ENCODE measurements at regions not wholly inside any gene's neighbourhood (a gene's known extent, or its start where the extent isn't known, plus 50 kb on each side); places are given as distances from the start of the nearest gene placed in this dataset.

DNA sequence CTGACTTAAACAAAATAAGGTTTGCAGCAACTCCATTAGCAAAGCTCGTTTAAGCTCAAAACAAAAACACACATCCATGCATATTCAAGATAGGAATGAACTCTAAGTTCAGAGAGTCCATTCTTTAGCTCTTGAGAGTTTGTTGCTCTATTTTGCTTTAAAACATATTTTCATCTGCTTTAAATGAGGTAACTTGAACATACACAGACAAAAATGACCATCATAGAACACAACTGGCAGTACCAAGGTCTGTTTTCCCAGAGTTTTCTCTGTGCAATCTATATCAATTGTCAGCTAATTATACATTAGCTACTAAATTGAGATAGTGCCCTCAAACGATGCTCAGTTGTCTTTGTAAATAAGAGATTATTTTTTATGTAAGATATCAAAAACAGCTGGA, 423.2 kb upstream of the ANO3 start:
- TF ChIP-seq, protein P1, sequence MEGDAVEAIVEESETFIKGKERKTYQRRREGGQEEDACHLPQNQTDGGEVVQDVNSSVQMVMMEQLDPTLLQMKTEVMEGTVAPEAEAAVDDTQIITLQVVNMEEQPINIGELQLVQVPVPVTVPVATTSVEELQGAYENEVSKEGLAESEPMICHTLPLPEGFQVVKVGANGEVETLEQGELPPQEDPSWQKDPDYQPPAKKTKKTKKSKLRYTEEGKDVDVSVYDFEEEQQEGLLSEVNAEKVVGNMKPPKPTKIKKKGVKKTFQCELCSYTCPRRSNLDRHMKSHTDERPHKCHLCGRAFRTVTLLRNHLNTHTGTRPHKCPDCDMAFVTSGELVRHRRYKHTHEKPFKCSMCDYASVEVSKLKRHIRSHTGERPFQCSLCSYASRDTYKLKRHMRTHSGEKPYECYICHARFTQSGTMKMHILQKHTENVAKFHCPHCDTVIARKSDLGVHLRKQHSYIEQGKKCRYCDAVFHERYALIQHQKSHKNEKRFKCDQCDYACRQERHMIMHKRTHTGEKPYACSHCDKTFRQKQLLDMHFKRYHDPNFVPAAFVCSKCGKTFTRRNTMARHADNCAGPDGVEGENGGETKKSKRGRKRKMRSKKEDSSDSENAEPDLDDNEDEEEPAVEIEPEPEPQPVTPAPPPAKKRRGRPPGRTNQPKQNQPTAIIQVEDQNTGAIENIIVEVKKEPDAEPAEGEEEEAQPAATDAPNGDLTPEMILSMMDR (IDR thresholded peaks at IDR 0.05; ENCODE audit: low read depth, low read length), result no peak
- H3K4me3 ChIP-seq (replicated peaks in 1 of 2; ENCODE audit: low read depth in 2 of 2, low read length in 2 of 2), result no peak overlapping the region
- DNase-seq (ENCODE audit: low read depth in 2 of 2), result no peak

DNA sequence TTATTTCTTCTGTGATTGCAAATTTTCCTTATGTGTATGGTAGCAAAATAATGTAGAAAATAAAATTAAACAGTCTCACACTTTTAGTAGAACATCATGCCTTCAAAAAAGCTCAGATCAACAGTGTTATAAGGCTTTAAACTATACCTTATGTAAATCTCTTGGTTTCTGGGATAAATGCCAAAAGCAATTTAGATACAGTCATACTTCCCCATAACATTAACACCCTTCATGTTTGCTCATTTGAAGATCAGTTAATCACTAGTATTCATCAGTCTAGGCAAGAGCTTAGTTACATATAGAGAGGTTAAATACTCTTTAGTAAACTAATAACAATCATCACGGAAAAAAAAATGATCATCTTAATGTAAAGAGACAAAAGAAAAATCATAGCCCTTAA, 421.8 kb upstream of the ANO3 start:
- no peak for DNase-seq (ENCODE audit: low read depth in 2 of 2)
- TF ChIP-seq, protein P1 (IDR thresholded peaks at IDR 0.05; ENCODE audit: low read depth, low read length), result no peak
- H3K4me3 ChIP-seq (replicated peaks in 1 of 2; ENCODE audit: low read depth in 2 of 2, low read length in 2 of 2), result no peak overlapping the region

DNA sequence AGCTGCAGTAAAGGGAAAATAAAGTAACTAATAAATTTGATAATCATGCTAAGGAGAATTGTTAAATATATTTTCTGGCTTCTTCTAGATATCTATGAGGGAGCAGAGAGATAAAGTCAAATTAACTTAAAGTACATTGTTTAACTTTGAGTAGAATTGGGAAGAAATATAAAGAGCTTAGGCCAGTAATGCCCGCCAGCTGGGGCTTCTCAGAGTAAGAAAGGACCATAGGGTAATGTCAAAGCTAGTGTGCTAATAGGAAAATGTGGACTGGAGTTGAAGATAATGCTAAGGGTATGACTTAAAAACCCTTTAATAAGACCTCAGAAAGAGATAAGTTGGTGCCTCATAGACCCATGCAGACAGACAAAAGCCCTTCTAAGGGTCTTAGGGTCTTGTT, 411.6 kb upstream of the ANO3 start:
- no peak overlapping the region for H3K4me3 ChIP-seq (replicated peaks in 1 of 2; ENCODE audit: low read depth in 2 of 2, low read length in 2 of 2)
- no peak for DNase-seq (ENCODE audit: low read depth in 2 of 2)
- TF ChIP-seq, protein P1 (IDR thresholded peaks at IDR 0.05; ENCODE audit: low read depth, low read length), result no peak

DNA sequence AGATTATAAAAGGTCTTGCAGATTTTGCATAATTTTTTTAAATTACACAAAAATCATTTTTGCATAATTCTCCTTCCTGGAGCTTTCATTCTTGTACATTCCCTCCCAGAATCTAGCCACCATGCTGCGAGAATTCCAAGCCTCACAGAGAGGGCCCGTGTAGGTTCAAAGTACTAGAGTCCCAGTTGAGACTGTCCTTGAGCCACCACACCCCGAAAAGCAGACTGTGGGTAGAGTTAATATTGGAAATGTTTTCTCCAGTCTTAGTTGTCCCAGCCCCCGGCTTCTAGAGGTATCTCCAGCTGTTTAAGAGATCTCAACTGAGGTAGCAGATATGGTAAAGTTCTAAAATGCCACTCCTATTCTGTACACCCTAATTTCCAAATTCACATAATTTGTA, 407.3 kb upstream of the ANO3 start:
- no peak overlapping the region for H3K4me3 ChIP-seq (replicated peaks in 1 of 2; ENCODE audit: low read depth in 2 of 2, low read length in 2 of 2)
- TF ChIP-seq, protein P1 (IDR thresholded peaks at IDR 0.05; ENCODE audit: low read depth, low read length), result no peak
- DNase-seq (ENCODE audit: low read depth in 2 of 2), result no peak

DNA sequence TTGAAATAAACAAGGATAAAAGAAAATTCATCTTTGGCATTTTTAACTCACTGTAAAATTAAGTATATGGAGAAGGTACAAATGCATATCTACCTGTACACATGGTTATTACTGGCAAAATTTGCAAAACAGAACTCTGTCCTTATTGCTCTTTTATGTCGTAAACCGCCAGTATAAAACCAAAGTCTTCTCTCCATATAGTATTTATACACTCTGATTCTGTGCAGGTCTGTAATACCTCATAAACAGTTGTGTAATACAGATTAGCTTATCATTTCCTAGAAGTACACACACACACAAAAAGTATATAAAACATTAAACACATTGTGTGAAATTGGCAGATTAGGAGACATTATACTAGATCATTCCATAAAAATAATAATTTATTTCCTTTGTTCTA, 406.6 kb upstream of the ANO3 start:
- no peak overlapping the region for H3K4me3 ChIP-seq (replicated peaks in 1 of 2; ENCODE audit: low read depth in 2 of 2, low read length in 2 of 2)
- DNase-seq (ENCODE audit: low read depth in 2 of 2), result no peak
- TF ChIP-seq, protein P1 (IDR thresholded peaks at IDR 0.05; ENCODE audit: low read depth, low read length), result no peak

DNA sequence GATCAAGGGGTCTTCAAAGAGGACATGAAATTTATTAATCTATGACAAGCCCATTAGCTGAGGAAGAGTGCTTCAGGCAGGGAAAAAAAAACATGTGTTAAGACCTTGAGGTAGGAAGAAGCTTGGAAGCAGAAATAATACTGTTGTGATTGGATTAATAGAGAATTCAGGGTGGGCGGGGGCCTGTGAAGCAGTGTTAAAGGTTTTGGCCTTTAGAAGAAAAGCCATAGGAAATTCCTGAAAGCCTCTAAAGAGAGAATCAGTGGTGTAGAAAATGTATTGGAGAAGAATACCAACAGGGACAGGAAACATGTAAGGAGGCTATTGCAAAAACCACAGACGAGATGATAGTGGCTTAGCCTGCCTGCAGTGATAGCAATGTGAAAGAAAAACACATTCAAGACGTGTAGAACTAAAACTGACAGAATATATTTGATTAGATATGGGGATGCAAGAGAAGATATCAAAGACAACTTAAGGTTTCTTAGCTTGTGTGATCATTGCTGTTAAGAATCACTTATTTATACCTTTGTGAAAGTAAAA, 404.4 kb upstream of the ANO3 start:
- H3K4me3 ChIP-seq (replicated peaks in 1 of 2; ENCODE audit: low read depth in 2 of 2, low read length in 2 of 2), result no peak overlapping the region
- peak in 1 of 2 donors; percentile 3 for DNase-seq (ENCODE audit: low read depth in 2 of 2)
- TF ChIP-seq, protein P1 (IDR thresholded peaks at IDR 0.05; ENCODE audit: low read depth, low read length), result no peak

DNA sequence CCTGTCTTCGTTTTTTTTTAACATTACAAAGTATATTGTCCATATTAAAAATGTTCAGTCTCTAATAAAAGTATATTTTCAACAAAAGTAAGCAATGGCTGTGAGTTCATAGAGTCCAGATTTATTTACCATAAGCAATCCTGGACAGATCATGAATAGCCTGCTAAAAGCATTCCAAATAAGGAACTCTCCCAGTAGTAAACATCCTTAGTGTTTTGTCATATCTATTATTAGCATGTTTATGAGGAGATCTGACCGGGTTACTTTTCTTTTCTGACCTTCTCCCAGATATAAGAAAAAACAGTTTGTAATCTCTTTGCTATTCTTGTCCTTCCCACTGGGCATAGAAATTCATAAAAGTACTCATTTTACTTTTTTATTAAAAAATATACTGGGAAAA, 403.9 kb upstream of the ANO3 start:
- TF ChIP-seq, protein P1 (IDR thresholded peaks at IDR 0.05; ENCODE audit: low read depth, low read length), result no peak
- DNase-seq (ENCODE audit: low read depth in 2 of 2), result no peak
- no peak overlapping the region for H3K4me3 ChIP-seq (replicated peaks in 1 of 2; ENCODE audit: low read depth in 2 of 2, low read length in 2 of 2)
